Transverse colon (tissue), 3 donors: ENCODE measurements at regions not wholly inside any gene's neighbourhood (a gene's known extent, or its start where the extent isn't known, plus 50 kb on each side); places are given as distances from the start of the nearest gene placed in this dataset.

Source experiments
- CTCF ChIP-seq, 5 experiments: fragments of 200-600 bp in 3 of 5; fragments of 450-650 bp in 2 of 5; sonication (generic) in 3 of 5; IDR thresholded peaks; 1 replicate in 2 of 5; 2 replicates in 3 of 5; pipeline ENCODE4 v1.5.1; 2016 to 2017; ENCODE audit warnings: antibody characterized with exemption in 5 of 5, inconsistent platforms in 3 of 5, mild to moderate bottlenecking in 2 of 5, moderate library complexity in 1 of 5
- EP300 ChIP-seq: sonication (generic); formaldehyde crosslinking; IDR thresholded peaks from one replicate; pipeline ENCODE4 v1.6.1; 2017; ENCODE audit warnings: antibody characterized with exemption, low read depth

- TF ChIP-seq CTCF (IDR thresholded peaks at IDR 0.05), result no peak
- TF ChIP-seq EP300, result no peak
Measured at GRCh38 chr4:53821179-53821851, 230.0 kb upstream of the LNX1 start.
